CD4-positive, alpha-beta T cell (primary cell): ENCODE measurements at regions not wholly inside any gene's neighbourhood (a gene's known extent, or its start where the extent isn't known, plus 50 kb on each side); places are given as distances from the start of the nearest gene placed in this dataset.
"Not testable (repeated sequence)": the region's sequence is repeated elsewhere in the genome, so short reads cannot be mapped to it uniquely, and the experiment has no call there.

ENCODE experiments used
- ATAC-seq: fragments of 200-7000 bp; cut with Tn5 transposase; one replicate; pipeline ENCODE4 v1.10.0; 2022; ENCODE audit warnings: mild to moderate bottlenecking; ENCODE audit not compliant: poor library complexity
- CTCF ChIA-PET: fragments of 350-600 bp; sonication (Branson Sonifier 250); formaldehyde crosslinking; loops from one replicate; lab custom pipeline; 2021; ENCODE audit warnings: antibody characterized with exemption, inconsistent platforms; lab: Charles Lee
- POLR2A ChIA-PET: fragments of 350-600 bp; sonication (Branson Sonifier 250); formaldehyde crosslinking; loops from one replicate; lab custom pipeline; 2021; ENCODE audit warnings: antibody characterized with exemption, inconsistent platforms; lab: Charles Lee
- DNase-seq, 14 experiments: peaks; one replicate each; pipeline ENCODE4 v3.0.0-alpha.2; 2013 to 2020; ENCODE audit warnings: mixed read lengths in 2 of 14
- H3K27ac ChIP-seq, 2 donors: one replicate each; pipeline versions ENCODE4 v1.5.1 to v1.7.0; 2013; ENCODE audit warnings: low read length in 2 of 2, low read depth in 1 of 2, mild to moderate bottlenecking in 1 of 2
- H3K27me3 ChIP-seq, 2 experiments: 1 replicate in 1 of 2; 2 replicates in 1 of 2; pipeline versions ENCODE4 v1.6.1 to v1.7.0; 2013; ENCODE audit warnings: low read length in 2 of 2, control low read depth in 1 of 2, mild to moderate bottlenecking in 1 of 2, moderate library complexity in 1 of 2; ENCODE audit not compliant: insufficient read depth in 2 of 2, control insufficient read depth in 1 of 2
- H3K36me3 ChIP-seq: one replicate; pipeline ENCODE4 v1.6.1; 2013; ENCODE audit warnings: low read length, control low read depth; ENCODE audit not compliant: insufficient read depth
- H3K4me1 ChIP-seq: one replicate; pipeline ENCODE4 v1.6.1; 2013; ENCODE audit warnings: low read length, control low read depth; ENCODE audit not compliant: insufficient read depth
- H3K4me3 ChIP-seq: one replicate; pipeline ENCODE4 v1.5.1; 2013; ENCODE audit warnings: mild to moderate bottlenecking, low read length, moderate library complexity
- H3K9me3 ChIP-seq, 2 experiments: 1 replicate in 1 of 2; 2 replicates in 1 of 2; pipeline versions ENCODE4 v1.6.1 to v1.7.0; 2013; ENCODE audit warnings: low read length in 2 of 2, mild to moderate bottlenecking in 2 of 2, control low read depth in 1 of 2, moderate library complexity in 1 of 2; ENCODE audit not compliant: control insufficient read depth in 1 of 2, insufficient read depth in 1 of 2
- H3K27ac Mint-ChIP-seq: one replicate; pipeline ENCODE4 v1.8.0; 2020; ENCODE audit warnings: mixed read lengths
- H3K27me3 Mint-ChIP-seq: one replicate; pipeline ENCODE4 v1.8.0; 2021; ENCODE audit warnings: mixed read lengths
- H3K36me3 Mint-ChIP-seq: one replicate; pipeline ENCODE4 v1.8.0; 2021; ENCODE audit warnings: low read depth, mixed read lengths
- H3K4me1 Mint-ChIP-seq: one replicate; pipeline ENCODE4 v1.8.0; 2021; ENCODE audit warnings: low read depth, mixed read lengths
- H3K4me3 Mint-ChIP-seq: one replicate; pipeline ENCODE4 v1.8.0; 2020; ENCODE audit warnings: mild to moderate bottlenecking, mixed read lengths
- H3K9me3 Mint-ChIP-seq: one replicate; pipeline ENCODE4 v1.8.0; 2020; ENCODE audit warnings: mixed read lengths
- intact Hi-C, 2 experiments: fragments of 100-400 bp; cut with DNase I in 1 of 2; cut with micrococcal nuclease in 1 of 2; formaldehyde crosslinking; loops; one replicate each; pipeline versions ENCODE4 v1.15.1 to v1.9.0; 2023 to 2025; cut with DNase I, micrococcal nuclease

- ATAC-seq, H3K9me3 ChIP-seq, intact Hi-C loops, H3K27ac Mint-ChIP-seq, CTCF ChIA-PET, H3K4me1 ChIP-seq, H3K27me3 Mint-ChIP-seq, H3K27me3 ChIP-seq, H3K4me3 Mint-ChIP-seq, H3K27ac ChIP-seq, H3K36me3 Mint-ChIP-seq, H3K4me1 Mint-ChIP-seq, POLR2A ChIA-PET, H3K9me3 Mint-ChIP-seq, H3K4me3 ChIP-seq, DNase-seq, H3K36me3 ChIP-seq: not testable (repeated sequence)
Measured at GRCh38 chr2:91768997-91769396, 3077.5 kb downstream of the RPIA start.

- ATAC-seq, H3K4me3 Mint-ChIP-seq, CTCF ChIA-PET: not testable (repeated sequence)
Measured at GRCh38 chr2:91770046-91770575, 3078.6 kb downstream of the RPIA start.

GRCh38 chr2:91771604-91772003 lies 3080.1 kb downstream of the RPIA start:
- H3K27ac ChIP-seq, H3K36me3 Mint-ChIP-seq, H3K4me1 ChIP-seq, H3K27me3 Mint-ChIP-seq, H3K27ac Mint-ChIP-seq, H3K4me3 Mint-ChIP-seq, intact Hi-C loops, POLR2A ChIA-PET, H3K9me3 Mint-ChIP-seq, H3K27me3 ChIP-seq, H3K36me3 ChIP-seq, H3K4me1 Mint-ChIP-seq, CTCF ChIA-PET, ATAC-seq, DNase-seq, H3K4me3 ChIP-seq: not testable (repeated sequence)
- H3K9me3 ChIP-seq, result peaks cover 0 to 15% of the 10 kb centered on the region in 2 experiments

More at GRCh38 chr2:91770046-91770575, 3078.6 kb downstream of the RPIA start:
- POLR2A ChIA-PET, H3K9me3 Mint-ChIP-seq, H3K4me1 Mint-ChIP-seq, DNase-seq, H3K4me1 ChIP-seq, H3K9me3 ChIP-seq, intact Hi-C loops, H3K27ac Mint-ChIP-seq, H3K4me3 ChIP-seq, H3K27me3 ChIP-seq, H3K27me3 Mint-ChIP-seq, H3K36me3 Mint-ChIP-seq, H3K27ac ChIP-seq, H3K36me3 ChIP-seq: not testable (repeated sequence)

- CTCF ChIA-PET, H3K4me1 Mint-ChIP-seq, H3K27me3 Mint-ChIP-seq, H3K4me1 ChIP-seq, H3K4me3 ChIP-seq, H3K27ac ChIP-seq, H3K36me3 Mint-ChIP-seq, H3K27me3 ChIP-seq, H3K9me3 Mint-ChIP-seq, POLR2A ChIA-PET, H3K36me3 ChIP-seq, ATAC-seq, H3K4me3 Mint-ChIP-seq, H3K27ac Mint-ChIP-seq, intact Hi-C loops: not testable (repeated sequence)
- peak in 2 of 14 experiments; percentile 25 to 48 for DNase-seq
- H3K9me3 ChIP-seq, result peaks cover 0 to 15% of the 10 kb centered on the region in 2 experiments
Measured at GRCh38 chr2:91772240-91772937, 3080.9 kb downstream of the RPIA start.

- DNase-seq, CTCF ChIA-PET, ATAC-seq, H3K4me1 Mint-ChIP-seq, H3K27ac Mint-ChIP-seq, intact Hi-C loops, H3K36me3 ChIP-seq, H3K4me3 Mint-ChIP-seq, H3K4me3 ChIP-seq, H3K9me3 ChIP-seq, H3K27me3 ChIP-seq, POLR2A ChIA-PET, H3K27me3 Mint-ChIP-seq, H3K36me3 Mint-ChIP-seq, H3K9me3 Mint-ChIP-seq, H3K27ac ChIP-seq, H3K4me1 ChIP-seq: not testable (repeated sequence)
Measured at GRCh38 chr2:91773810-91774209, 3082.3 kb downstream of the RPIA start.

GRCh38 chr2:91775193-91775592 lies 3083.7 kb downstream of the RPIA start:
- POLR2A ChIA-PET, H3K36me3 ChIP-seq, H3K4me3 Mint-ChIP-seq, H3K36me3 Mint-ChIP-seq, H3K4me1 Mint-ChIP-seq, H3K4me1 ChIP-seq, CTCF ChIA-PET, H3K9me3 Mint-ChIP-seq, H3K27ac ChIP-seq, H3K27ac Mint-ChIP-seq, intact Hi-C loops, H3K27me3 Mint-ChIP-seq, H3K9me3 ChIP-seq, H3K27me3 ChIP-seq, H3K4me3 ChIP-seq, ATAC-seq, DNase-seq: not testable (repeated sequence)

GRCh38 chr2:91780324-91780723 lies 3088.9 kb downstream of the RPIA start:
- POLR2A ChIA-PET, H3K9me3 Mint-ChIP-seq, DNase-seq: not testable (repeated sequence)

More at GRCh38 chr2:91780324-91780723, 3088.9 kb downstream of the RPIA start:
- H3K4me1 ChIP-seq, H3K27me3 Mint-ChIP-seq, ATAC-seq, H3K36me3 Mint-ChIP-seq, intact Hi-C loops, H3K27me3 ChIP-seq, H3K27ac Mint-ChIP-seq, H3K4me3 ChIP-seq, H3K36me3 ChIP-seq, H3K27ac ChIP-seq, CTCF ChIA-PET, H3K4me1 Mint-ChIP-seq, H3K4me3 Mint-ChIP-seq: not testable (repeated sequence)
- peaks cover 0 to 19% of the 10 kb centered on the region in 2 experiments for H3K9me3 ChIP-seq
